HL-60 (cell line): ENCODE measurements at regions not wholly inside any gene's neighbourhood (a gene's known extent, or its start where the extent isn't known, plus 50 kb on each side); places are given as distances from the start of the nearest gene placed in this dataset.

Source experiments
- TF ChIP-seq, protein P1 (sequence below): IDR thresholded peaks from 2 replicates; pipeline ENCODE4 v1.6.1; 2012; ENCODE audit warnings: low read depth; ENCODE audit not compliant: insufficient replicate concordance
- TF ChIP-seq, protein P2 (sequence below): IDR thresholded peaks from one replicate; pipeline ENCODE4 v1.5.1; 2011; ENCODE audit warnings: low read length, control low read depth, inconsistent platforms; ENCODE audit not compliant: insufficient read depth

DNA sequence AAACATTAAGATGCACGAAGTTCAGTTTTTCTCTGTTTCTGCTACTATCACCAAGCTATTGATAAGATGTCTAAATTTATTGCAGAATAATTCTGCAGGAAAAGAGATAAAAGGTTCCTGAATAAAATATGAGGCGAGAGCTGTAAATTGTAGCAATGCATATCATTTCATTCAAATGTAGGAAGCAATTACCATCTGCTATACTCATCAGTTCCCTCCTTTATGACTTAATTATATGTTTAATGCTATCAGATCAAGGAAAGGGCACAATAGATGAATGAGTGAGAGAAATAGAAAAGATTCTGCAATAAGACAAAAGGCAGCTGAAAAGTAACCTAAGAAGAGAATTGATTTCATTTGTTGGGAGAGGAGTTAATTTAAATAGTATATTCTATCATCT is 108.2 kb upstream of the GALNT5 start:
- TF ChIP-seq, protein P1, sequence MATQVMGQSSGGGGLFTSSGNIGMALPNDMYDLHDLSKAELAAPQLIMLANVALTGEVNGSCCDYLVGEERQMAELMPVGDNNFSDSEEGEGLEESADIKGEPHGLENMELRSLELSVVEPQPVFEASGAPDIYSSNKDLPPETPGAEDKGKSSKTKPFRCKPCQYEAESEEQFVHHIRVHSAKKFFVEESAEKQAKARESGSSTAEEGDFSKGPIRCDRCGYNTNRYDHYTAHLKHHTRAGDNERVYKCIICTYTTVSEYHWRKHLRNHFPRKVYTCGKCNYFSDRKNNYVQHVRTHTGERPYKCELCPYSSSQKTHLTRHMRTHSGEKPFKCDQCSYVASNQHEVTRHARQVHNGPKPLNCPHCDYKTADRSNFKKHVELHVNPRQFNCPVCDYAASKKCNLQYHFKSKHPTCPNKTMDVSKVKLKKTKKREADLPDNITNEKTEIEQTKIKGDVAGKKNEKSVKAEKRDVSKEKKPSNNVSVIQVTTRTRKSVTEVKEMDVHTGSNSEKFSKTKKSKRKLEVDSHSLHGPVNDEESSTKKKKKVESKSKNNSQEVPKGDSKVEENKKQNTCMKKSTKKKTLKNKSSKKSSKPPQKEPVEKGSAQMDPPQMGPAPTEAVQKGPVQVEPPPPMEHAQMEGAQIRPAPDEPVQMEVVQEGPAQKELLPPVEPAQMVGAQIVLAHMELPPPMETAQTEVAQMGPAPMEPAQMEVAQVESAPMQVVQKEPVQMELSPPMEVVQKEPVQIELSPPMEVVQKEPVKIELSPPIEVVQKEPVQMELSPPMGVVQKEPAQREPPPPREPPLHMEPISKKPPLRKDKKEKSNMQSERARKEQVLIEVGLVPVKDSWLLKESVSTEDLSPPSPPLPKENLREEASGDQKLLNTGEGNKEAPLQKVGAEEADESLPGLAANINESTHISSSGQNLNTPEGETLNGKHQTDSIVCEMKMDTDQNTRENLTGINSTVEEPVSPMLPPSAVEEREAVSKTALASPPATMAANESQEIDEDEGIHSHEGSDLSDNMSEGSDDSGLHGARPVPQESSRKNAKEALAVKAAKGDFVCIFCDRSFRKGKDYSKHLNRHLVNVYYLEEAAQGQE = no peak
- TF ChIP-seq, protein P2, sequence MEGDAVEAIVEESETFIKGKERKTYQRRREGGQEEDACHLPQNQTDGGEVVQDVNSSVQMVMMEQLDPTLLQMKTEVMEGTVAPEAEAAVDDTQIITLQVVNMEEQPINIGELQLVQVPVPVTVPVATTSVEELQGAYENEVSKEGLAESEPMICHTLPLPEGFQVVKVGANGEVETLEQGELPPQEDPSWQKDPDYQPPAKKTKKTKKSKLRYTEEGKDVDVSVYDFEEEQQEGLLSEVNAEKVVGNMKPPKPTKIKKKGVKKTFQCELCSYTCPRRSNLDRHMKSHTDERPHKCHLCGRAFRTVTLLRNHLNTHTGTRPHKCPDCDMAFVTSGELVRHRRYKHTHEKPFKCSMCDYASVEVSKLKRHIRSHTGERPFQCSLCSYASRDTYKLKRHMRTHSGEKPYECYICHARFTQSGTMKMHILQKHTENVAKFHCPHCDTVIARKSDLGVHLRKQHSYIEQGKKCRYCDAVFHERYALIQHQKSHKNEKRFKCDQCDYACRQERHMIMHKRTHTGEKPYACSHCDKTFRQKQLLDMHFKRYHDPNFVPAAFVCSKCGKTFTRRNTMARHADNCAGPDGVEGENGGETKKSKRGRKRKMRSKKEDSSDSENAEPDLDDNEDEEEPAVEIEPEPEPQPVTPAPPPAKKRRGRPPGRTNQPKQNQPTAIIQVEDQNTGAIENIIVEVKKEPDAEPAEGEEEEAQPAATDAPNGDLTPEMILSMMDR = no peak
